Ammon's horn (tissue), 1 donor: ENCODE measurements at regions not wholly inside any gene's neighbourhood (a gene's known extent, or its start where the extent isn't known, plus 50 kb on each side); places are given as distances from the start of the nearest gene placed in this dataset.

Experiments used
- DNase-seq: peaks from one replicate; pipeline ENCODE4 v3.0.0-alpha.2; 2016; ENCODE audit warnings: low spot score

GRCh38 chr19:30153326-30154210, 211.5 kb downstream of the URI1 start:
- no peak for DNase-seq

GRCh38 chr19:30154410-30154809, 212.4 kb downstream of the URI1 start:
- no peak for DNase-seq

GRCh38 chr19:30155381-30156200, 213.6 kb downstream of the URI1 start:
- no peak for DNase-seq

- no peak for DNase-seq
Observed at GRCh38 chr19:30156646-30157045, 214.6 kb downstream of the URI1 start.

- DNase-seq, result no peak
Observed at GRCh38 chr19:30158067-30158892, 213.9 kb upstream of the ZNF536 start.

GRCh38 chr19:30158893-30159245, 213.3 kb upstream of the ZNF536 start:
- DNase-seq, result no peak

GRCh38 chr19:30159636-30160035, 212.5 kb upstream of the ZNF536 start:
- DNase-seq, result no peak

- DNase-seq, result no peak
Observed at GRCh38 chr19:30160426-30160825, 211.8 kb upstream of the ZNF536 start.

GRCh38 chr19:30161021-30161655, 211.0 kb upstream of the ZNF536 start:
- DNase-seq, result no peak

- DNase-seq, result no peak
Observed at GRCh38 chr19:30161770-30162169, 210.4 kb upstream of the ZNF536 start.

GRCh38 chr19:30162718-30163117, 209.5 kb upstream of the ZNF536 start:
- DNase-seq, result no peak

- no peak for DNase-seq
Observed at GRCh38 chr19:30163663-30164062, 208.5 kb upstream of the ZNF536 start.

GRCh38 chr19:30165228-30165813, 206.9 kb upstream of the ZNF536 start:
- no peak for DNase-seq

GRCh38 chr19:30167206-30167868, 204.8 kb upstream of the ZNF536 start:
- DNase-seq, result no peak

- DNase-seq, result no peak
Observed at GRCh38 chr19:30167976-30168635, 204.1 kb upstream of the ZNF536 start.

- DNase-seq, result no peak
Observed at GRCh38 chr19:30168760-30169159, 203.4 kb upstream of the ZNF536 start.

- DNase-seq, result no peak
Observed at GRCh38 chr19:30169196-30169900, 202.8 kb upstream of the ZNF536 start.

- no peak for DNase-seq
Observed at GRCh38 chr19:30170081-30170480, 202.1 kb upstream of the ZNF536 start.

- no peak for DNase-seq
Observed at GRCh38 chr19:30170495-30171137, 201.6 kb upstream of the ZNF536 start.
